Mesothelial cell of epicardium (in vitro differentiated cells): ENCODE measurements at regions not wholly inside any gene's neighbourhood (a gene's known extent, or its start where the extent isn't known, plus 50 kb on each side); places are given as distances from the start of the nearest gene placed in this dataset.

ENCODE experiments used
- DNase-seq, 2 experiments: peaks; one replicate each; pipeline ENCODE4 v3.0.0; 2021; ENCODE audit warnings: low spot score in 2 of 2; ENCODE audit not compliant: unreplicated experiment in 2 of 2
- H3K27ac Mint-ChIP-seq: 2 replicates; pipeline ENCODE4 v1.8.0; 2021; ENCODE audit warnings: mixed read lengths
- H3K27me3 Mint-ChIP-seq: 2 replicates; pipeline ENCODE4 v1.8.0; 2021; ENCODE audit warnings: low read depth, mixed read lengths
- H3K36me3 Mint-ChIP-seq: 2 replicates; pipeline ENCODE4 v1.8.0; 2021; ENCODE audit warnings: mixed read lengths
- H3K4me1 Mint-ChIP-seq: 2 replicates; pipeline ENCODE4 v1.8.0; 2021; ENCODE audit warnings: mixed read lengths
- H3K4me3 Mint-ChIP-seq: 2 replicates; pipeline ENCODE4 v1.8.0; 2021; ENCODE audit warnings: mild to moderate bottlenecking, moderate library complexity, mixed read lengths
- H3K9me3 Mint-ChIP-seq: 2 replicates; pipeline ENCODE4 v1.8.0; 2021; ENCODE audit warnings: mixed read lengths
- CTCF ChIP-seq: fragments of 200-600 bp; sonication (generic); IDR thresholded peaks from one replicate; pipeline ENCODE4 v1.5.0; 2021; ENCODE audit warnings: antibody characterized with exemption; ENCODE audit not compliant: unreplicated experiment

- Mint-ChIP-seq H3K36me3 (no peaks in the 10 kb centered on the region), H3K4me3 (no peak overlapping the region), H3K27me3 (no peaks in the 10 kb centered on the region), H3K4me1 (peaks cover 14% of the 10 kb centered on the region), H3K27ac (no peak overlapping the region), H3K9me3 (no peaks in the 10 kb centered on the region)
- DNase-seq: no peak
- no peak for TF ChIP-seq CTCF
These were observed 217.1 kb upstream of the ZMIZ1 start for GRCh38 chr10:78851647-78852046.

DNA sequence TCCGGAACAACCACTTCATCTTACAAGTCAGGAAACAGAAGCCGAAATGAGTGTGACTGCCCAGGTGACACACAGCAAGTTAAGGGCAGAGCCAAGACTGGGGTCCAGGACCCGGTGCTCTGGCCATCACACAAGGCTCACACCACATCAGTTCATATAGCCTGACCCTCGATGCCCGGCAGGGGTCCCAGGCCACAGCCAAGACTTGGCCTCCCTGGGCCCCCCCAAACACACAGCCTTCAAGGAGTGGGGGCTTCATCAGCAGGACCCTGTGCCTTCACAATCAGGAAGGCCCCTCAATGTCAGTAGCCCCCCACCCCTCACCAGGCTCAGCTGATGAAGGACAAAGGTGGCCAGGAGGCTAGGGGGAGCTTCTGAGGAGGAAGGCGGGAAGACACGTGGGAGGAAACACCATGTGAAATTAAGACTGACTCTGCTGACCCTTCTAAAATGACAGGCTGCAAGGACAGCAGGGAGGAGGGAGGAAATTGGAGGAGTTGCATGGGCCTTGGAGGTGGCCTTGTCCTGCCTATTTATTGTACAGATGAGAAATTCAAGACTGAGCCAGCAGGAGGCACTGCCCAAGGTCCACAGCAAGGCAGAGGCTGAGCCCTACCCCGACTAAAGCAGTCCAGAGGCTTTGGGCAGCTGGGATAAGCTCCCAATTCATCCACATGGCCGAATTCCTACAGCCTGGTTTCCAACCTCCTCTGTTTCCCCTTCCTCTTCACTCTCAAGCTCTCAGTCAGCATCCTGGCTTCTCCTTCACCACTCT lies 216.1 kb upstream of the ZMIZ1 start:
- Mint-ChIP-seq H3K9me3 (no peaks in the 10 kb centered on the region), H3K4me3 (no peak overlapping the region), H3K27ac (no peak overlapping the region), H3K27me3 (no peaks in the 10 kb centered on the region), H3K4me1 (peaks cover 14% of the 10 kb centered on the region), H3K36me3 (no peaks in the 10 kb centered on the region)
- TF ChIP-seq CTCF: no peak
- DNase-seq: no peak

- no peak for TF ChIP-seq CTCF
- peaks cover 11% of the 10 kb centered on the region for H3K4me1 Mint-ChIP-seq
- no peaks in the 10 kb centered on the region for H3K9me3 Mint-ChIP-seq
- no peaks in the 10 kb centered on the region for H3K27me3 Mint-ChIP-seq
- no peak overlapping the region for H3K4me3 Mint-ChIP-seq
- no peak for DNase-seq
- H3K36me3 Mint-ChIP-seq: no peaks in the 10 kb centered on the region
- no peak overlapping the region for H3K27ac Mint-ChIP-seq
These were observed 214.9 kb upstream of the ZMIZ1 start for GRCh38 chr10:78853864-78854263.

DNA sequence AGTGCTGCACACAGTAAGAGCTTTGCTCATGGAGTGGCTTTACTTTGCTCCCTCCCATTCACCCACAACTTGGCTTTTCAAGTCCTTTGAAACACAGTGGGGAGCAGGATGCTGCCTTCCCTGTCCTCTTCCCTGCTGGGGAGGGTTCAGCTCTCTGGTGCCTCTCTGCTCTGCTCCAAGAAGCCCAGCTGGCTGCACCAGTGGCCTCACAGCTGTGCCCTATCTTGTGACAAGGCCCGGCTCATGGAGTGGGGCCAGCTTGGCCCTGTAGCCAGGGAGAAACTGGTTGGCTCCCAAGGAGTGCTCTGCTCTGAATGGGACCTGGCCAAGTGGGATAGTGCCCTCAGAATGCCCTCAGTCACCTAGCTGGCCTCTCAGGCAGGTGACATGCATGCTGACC lies 212.3 kb upstream of the ZMIZ1 start:
- peaks cover 5% of the 10 kb centered on the region for H3K4me1 Mint-ChIP-seq
- H3K4me3 Mint-ChIP-seq: no peak overlapping the region
- H3K36me3 Mint-ChIP-seq: no peaks in the 10 kb centered on the region
- peaks cover 3% of the 10 kb centered on the region for H3K27me3 Mint-ChIP-seq
- no peak overlapping the region for H3K27ac Mint-ChIP-seq
- TF ChIP-seq CTCF: no peak
- no peaks in the 10 kb centered on the region for H3K9me3 Mint-ChIP-seq
- no peak for DNase-seq

GRCh38 chr10:78857193-78857592 lies 211.6 kb upstream of the ZMIZ1 start:
- TF ChIP-seq CTCF: no peak
- no peak overlapping the region for H3K27ac Mint-ChIP-seq
- no peaks in the 10 kb centered on the region for H3K4me1 Mint-ChIP-seq
- H3K4me3 Mint-ChIP-seq: no peak overlapping the region
- DNase-seq: no peak
- peaks cover 3% of the 10 kb centered on the region for H3K27me3 Mint-ChIP-seq
- no peaks in the 10 kb centered on the region for H3K36me3 Mint-ChIP-seq
- H3K9me3 Mint-ChIP-seq: no peaks in the 10 kb centered on the region
